Stimulated activated CD8-positive, alpha-beta memory T cell treated with anti-CD3 and anti-CD28 coated beads, Interleukin-4, amount 100 ng/mL, for 48 hours (primary cell): ENCODE measurements at regions not wholly inside any gene's neighbourhood (a gene's known extent, or its start where the extent isn't known, plus 50 kb on each side); places are given as distances from the start of the nearest gene placed in this dataset.
A peak's percentile ranks its signal among the peaks of the same experiment; 100 is the strongest.

Experiments used
- DNase-seq: peaks from one replicate; pipeline ENCODE4 v3.0.0-alpha.2; 2020

- DNase-seq, result no peak
These were observed 585.7 kb upstream of the MARCKS start for GRCh38 chr6:113271437-113271836.

GRCh38 chr6:113276601-113277000 lies 580.5 kb upstream of the MARCKS start:
- DNase-seq, result no peak

GRCh38 chr6:113277111-113277510 lies 580.0 kb upstream of the MARCKS start:
- no peak for DNase-seq

GRCh38 chr6:113281014-113281413 lies 576.1 kb upstream of the MARCKS start:
- no peak for DNase-seq

GRCh38 chr6:113281431-113281830 lies 575.7 kb upstream of the MARCKS start:
- no peak for DNase-seq

- no peak for DNase-seq
These were observed 569.7 kb upstream of the MARCKS start for GRCh38 chr6:113287396-113287795.

- no peak for DNase-seq
These were observed 568.7 kb upstream of the MARCKS start for GRCh38 chr6:113288409-113288808.

GRCh38 chr6:113289166-113289565 lies 568.0 kb upstream of the MARCKS start:
- DNase-seq, result no peak

GRCh38 chr6:113290684-113291083 lies 566.5 kb upstream of the MARCKS start:
- no peak for DNase-seq

- DNase-seq, result no peak
These were observed 565.2 kb upstream of the MARCKS start for GRCh38 chr6:113291751-113292445.

- DNase-seq, result no peak
These were observed 564.3 kb upstream of the MARCKS start for GRCh38 chr6:113292646-113293422.

GRCh38 chr6:113293423-113293740 lies 563.8 kb upstream of the MARCKS start:
- DNase-seq, result no peak

- no peak for DNase-seq
These were observed 557.6 kb upstream of the MARCKS start for GRCh38 chr6:113299531-113299930.

- no peak for DNase-seq
These were observed 555.5 kb upstream of the MARCKS start for GRCh38 chr6:113301651-113302050.

GRCh38 chr6:113304116-113304515 lies 553.0 kb upstream of the MARCKS start:
- no peak for DNase-seq

- DNase-seq, result peak; percentile 39
These were observed 550.5 kb upstream of the MARCKS start for GRCh38 chr6:113306552-113307145.

- DNase-seq, result no peak
These were observed 548.9 kb upstream of the MARCKS start for GRCh38 chr6:113308266-113308665.

GRCh38 chr6:113313841-113314240 lies 543.3 kb upstream of the MARCKS start:
- no peak for DNase-seq

- no peak for DNase-seq
These were observed 542.0 kb upstream of the MARCKS start for GRCh38 chr6:113315165-113315564.

- DNase-seq, result no peak
These were observed 541.3 kb upstream of the MARCKS start for GRCh38 chr6:113315879-113316278.

GRCh38 chr6:113317442-113317841 lies 539.7 kb upstream of the MARCKS start:
- DNase-seq, result no peak

- DNase-seq, result no peak
These were observed 539.1 kb upstream of the MARCKS start for GRCh38 chr6:113317891-113318574.

GRCh38 chr6:113318575-113318917 lies 538.6 kb upstream of the MARCKS start:
- DNase-seq, result no peak

GRCh38 chr6:113320653-113321052 lies 536.5 kb upstream of the MARCKS start:
- no peak for DNase-seq
